ENCODE measurements at regions not wholly inside any gene's neighbourhood (a gene's known extent, or its start where the extent isn't known, plus 50 kb on each side); places are given as distances from the start of the nearest gene placed in this dataset.

DNA sequence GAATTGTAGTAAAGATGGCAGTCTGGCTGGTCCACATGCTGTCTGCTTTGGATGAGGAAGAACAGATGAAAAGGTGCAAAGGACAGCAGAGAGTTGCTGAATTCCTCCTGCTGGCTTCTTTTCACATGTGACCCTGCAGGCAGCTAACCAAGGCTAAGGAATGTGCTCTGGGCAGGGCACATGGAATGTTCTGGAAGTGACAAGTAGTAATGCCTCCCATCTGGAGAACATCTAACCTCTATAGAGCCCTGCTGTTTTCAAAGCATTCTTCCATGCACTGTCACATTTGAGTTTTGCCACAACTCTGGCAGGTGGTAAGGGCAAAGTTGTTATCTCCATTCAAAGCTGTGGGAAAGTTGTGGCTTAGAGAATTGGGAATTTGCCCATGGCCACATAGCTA, 208.8 kb downstream of the STK31 start:
- TF ChIP-seq, protein P1, sequence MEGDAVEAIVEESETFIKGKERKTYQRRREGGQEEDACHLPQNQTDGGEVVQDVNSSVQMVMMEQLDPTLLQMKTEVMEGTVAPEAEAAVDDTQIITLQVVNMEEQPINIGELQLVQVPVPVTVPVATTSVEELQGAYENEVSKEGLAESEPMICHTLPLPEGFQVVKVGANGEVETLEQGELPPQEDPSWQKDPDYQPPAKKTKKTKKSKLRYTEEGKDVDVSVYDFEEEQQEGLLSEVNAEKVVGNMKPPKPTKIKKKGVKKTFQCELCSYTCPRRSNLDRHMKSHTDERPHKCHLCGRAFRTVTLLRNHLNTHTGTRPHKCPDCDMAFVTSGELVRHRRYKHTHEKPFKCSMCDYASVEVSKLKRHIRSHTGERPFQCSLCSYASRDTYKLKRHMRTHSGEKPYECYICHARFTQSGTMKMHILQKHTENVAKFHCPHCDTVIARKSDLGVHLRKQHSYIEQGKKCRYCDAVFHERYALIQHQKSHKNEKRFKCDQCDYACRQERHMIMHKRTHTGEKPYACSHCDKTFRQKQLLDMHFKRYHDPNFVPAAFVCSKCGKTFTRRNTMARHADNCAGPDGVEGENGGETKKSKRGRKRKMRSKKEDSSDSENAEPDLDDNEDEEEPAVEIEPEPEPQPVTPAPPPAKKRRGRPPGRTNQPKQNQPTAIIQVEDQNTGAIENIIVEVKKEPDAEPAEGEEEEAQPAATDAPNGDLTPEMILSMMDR (IDR thresholded peaks at IDR 0.05) = no peak

DNA sequence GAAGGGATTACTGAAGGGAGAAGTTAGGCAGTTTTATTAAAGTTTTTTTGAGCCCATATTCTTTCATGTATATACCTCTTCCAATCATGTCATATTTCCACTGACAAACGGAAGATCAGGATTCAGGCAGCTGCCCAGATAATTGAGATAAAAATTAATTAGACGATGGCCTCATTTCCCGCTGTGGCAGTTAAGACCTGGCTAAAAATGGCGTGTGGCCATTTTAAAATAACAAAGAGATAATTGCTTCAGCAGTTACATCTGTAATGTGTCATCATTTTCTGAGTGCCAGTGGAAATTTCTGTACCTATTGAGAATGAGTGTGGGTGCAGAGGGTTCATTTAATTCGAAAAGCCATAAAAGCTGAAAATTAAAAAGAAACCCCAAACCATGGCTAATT, 215.1 kb downstream of the STK31 start:
- TF ChIP-seq, protein P1 (IDR thresholded peaks at IDR 0.05) = no peak

DNA sequence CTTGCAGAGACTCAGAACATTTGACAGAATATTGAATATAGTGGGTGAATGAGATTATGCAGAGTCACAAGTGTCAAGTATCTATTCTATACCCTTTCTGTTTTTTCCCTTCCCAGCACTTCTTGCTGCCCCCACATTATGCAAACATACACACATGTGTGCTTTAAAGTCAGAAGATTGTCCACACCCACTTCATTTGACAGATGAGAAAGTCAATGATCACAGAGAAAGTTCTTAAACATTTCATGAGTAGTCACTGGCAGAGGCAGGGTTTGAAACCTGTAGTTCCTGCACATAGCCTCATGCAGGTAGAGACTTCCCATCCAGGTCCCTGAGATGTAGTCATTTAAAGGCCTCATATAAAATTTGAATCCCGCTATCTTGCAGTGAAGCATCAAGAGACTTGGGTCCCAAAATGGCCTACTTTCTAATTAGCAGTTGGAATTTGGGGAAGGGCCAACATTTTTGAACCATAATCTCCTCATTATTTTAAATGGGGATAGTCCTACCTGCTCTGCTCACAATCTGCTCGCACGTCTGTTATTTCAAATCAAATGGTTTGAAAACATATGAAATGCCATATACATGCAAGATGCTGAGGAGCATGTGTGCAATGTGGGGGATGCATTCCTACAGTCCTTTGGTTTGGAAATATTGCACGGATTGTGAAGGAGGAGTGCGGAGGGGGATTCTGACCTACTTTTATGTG, 217.8 kb downstream of the STK31 start:
- TF ChIP-seq, protein P1 (IDR thresholded peaks at IDR 0.05) = no peak

DNA sequence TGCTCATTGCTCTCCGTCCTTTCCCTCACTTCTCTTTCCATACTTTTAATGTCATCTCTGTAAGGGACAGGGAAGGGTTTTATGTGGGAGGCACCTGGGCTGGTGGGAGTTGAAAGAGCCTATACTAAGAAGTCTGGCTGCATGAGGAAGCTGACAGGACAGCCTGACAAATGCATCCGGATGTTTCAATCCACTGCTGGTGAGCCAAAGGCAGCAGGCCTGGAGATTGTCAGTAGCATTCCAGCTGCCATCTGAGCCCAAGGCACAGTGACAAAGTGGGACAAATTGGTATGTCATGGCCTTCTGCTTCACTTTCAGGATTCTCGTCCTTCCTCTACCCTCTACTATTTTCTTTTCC, 218.4 kb downstream of the STK31 start:
- TF ChIP-seq, protein P1 (IDR thresholded peaks at IDR 0.05) = no peak

DNA sequence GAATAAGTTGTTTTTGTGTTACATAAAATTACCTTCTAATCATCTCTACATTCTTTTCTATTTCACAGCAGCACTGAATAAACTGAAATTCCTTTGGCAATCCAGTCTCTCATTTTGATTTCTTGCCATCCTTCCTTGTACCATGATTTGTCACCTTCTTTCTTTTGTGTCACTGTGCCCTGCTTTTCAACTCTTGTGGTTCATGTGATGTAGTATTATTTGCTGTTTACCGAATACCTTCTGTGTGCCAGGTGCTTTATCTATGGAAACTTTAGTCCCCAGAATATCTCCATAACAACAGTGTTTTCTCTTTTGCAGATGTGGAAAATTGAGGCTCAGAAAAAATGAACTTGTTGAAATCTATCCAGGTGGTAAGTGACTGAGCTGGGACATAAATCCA, 220.3 kb downstream of the STK31 start:
- TF ChIP-seq, protein P1 (IDR thresholded peaks at IDR 0.05) = no peak

DNA sequence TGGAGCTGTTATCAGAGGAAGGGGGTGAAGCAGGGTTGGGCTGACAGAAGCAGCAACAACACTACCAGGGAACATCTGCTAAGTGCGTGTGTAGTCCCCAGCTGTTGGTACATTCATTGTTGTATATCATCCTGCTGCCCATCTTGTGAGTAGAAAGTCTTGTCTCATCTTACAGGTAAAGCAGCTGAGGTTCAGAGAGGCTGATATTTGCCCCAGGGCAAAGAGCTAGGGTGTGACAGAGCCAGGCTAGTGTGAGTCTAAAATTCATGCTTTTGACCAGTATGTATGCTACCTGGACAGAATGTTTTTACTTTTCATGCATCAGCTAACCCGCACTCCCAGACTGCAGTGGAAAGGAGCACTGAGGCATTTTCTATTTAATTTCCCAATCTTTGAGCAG, 221.6 kb downstream of the STK31 start:
- TF ChIP-seq, protein P1 (IDR thresholded peaks at IDR 0.05) = no peak

DNA sequence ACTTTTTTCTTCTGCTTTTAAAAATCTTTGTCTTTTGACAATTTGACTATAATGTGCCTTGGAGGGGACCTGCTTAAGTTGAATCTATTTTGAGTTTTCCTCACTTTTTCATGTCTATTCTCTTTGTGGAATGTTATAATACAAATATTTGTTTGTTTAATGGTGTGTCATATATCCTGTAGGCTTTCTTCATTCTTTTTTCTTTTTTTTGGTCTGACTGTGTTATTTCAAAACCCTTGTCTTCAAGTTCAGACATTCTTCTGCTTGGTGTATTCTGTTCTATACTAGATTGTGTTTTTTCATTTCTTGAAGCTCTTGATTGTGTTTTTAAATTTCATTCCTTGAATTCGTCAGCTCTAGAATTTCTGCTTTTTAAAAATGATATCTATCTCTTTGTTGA, 228.2 kb downstream of the STK31 start:
- TF ChIP-seq, protein P1 (IDR thresholded peaks at IDR 0.05) = no peak
